K562 (cell line): ENCODE measurements at regions not wholly inside any gene's neighbourhood (a gene's known extent, or its start where the extent isn't known, plus 50 kb on each side); places are given as distances from the start of the nearest gene placed in this dataset.

Experiments
- ATAC-seq: fragments of 200-7000 bp; cut with Tn5 transposase; 3 replicates; pipeline ENCODE4 v1.9.1; 2020; ENCODE audit warnings: moderate library complexity
- BruUV-seq: library from RNA; stranded (reverse); fragments of 400-500 nt; replicated peaks from 2 replicates; lab custom pipeline; 2021; lab: Mats Ljungman, UMichigan
- CTCF ChIA-PET: fragments of 300-600 bp; formaldehyde crosslinking; extraction: SDS; loops from one replicate; lab custom pipeline; 2021; ENCODE audit warnings: low intra/inter-chr PET ratio; lab: Yijun Ruan, JAX
- POLR2A ChIA-PET: fragments of 300-600, 350-650 bp; sonication (Branson Sonifier 250); formaldehyde crosslinking; extraction: SDS; loops from one replicate; lab custom pipeline; 2021; ENCODE audit warnings: antibody characterized with exemption, inconsistent platforms; lab: Yijun Ruan, JAX
- DNase-seq, 4 experiments: peaks; one replicate each; pipeline versions ENCODE4 v3.0.0 to v3.0.0-alpha.2; 2011 to 2018; ENCODE audit warnings: low spot score in 3 of 4, mixed read lengths in 3 of 4; ENCODE audit errors: extremely low read depth in 1 of 4
- FAIRE-seq: peaks from 2 replicates; lab custom pipeline; 2011; peaks lifted over from hg19 to GRCh38; lab: Jason Lieb, UNC
- H2AFZ ChIP-seq: 2 replicates; pipeline ENCODE4 v1.6.0; 2011; ENCODE audit warnings: low read depth, low read length, control low read depth, inconsistent platforms
- H3K27ac ChIP-seq: fragments of 200-600 bp; 3 replicates; pipeline ENCODE4 v1.8.0; 2011; ENCODE audit warnings: low read depth, mild to moderate bottlenecking, control low read depth, inconsistent platforms, low read length, moderate library complexity, mixed read lengths; ENCODE audit errors: extremely low read depth
- H3K27me3 ChIP-seq, 2 experiments: fragments of 300-600 bp in 1 of 2; 2 replicates in 1 of 2; 3 replicates in 1 of 2; pipeline versions ENCODE4 v1.6.0 to v1.8.0; 2011; ENCODE audit warnings: inconsistent platforms in 2 of 2, low read length in 2 of 2, mild to moderate bottlenecking in 1 of 2, mixed read lengths in 1 of 2, moderate library complexity in 1 of 2; ENCODE audit not compliant: control insufficient read depth in 2 of 2, insufficient read depth in 2 of 2
- H3K36me3 ChIP-seq: fragments of 300-600 bp; 3 replicates; pipeline ENCODE4 v1.8.0; 2011; ENCODE audit warnings: mild to moderate bottlenecking, low read length, inconsistent platforms; ENCODE audit not compliant: control insufficient read depth, insufficient read depth
- H3K4me1 ChIP-seq, 2 experiments: fragments of 200-600 bp in 1 of 2; replicated peaks in 1 of 2; 2 replicates in 1 of 2; 3 replicates in 1 of 2; pipeline versions ENCODE4 v1.5.1 to v1.8.0; 2011; ENCODE audit warnings: inconsistent platforms in 2 of 2, low read length in 2 of 2, mild to moderate bottlenecking in 1 of 2, mixed read lengths in 1 of 2, moderate library complexity in 1 of 2; ENCODE audit not compliant: control insufficient read depth in 2 of 2, insufficient read depth in 2 of 2
- H3K4me2 ChIP-seq: 2 replicates; pipeline ENCODE4 v1.6.1; 2011; ENCODE audit warnings: low read length, control low read depth, inconsistent platforms, mixed read lengths; ENCODE audit not compliant: insufficient read depth
- H3K4me3 ChIP-seq: fragments of 200-600 bp; sonication (generic), shearing (Covaris generic); 2 replicates; pipeline ENCODE4 v1.5.1; 2016; ENCODE audit warnings: control low read depth, inconsistent platforms
- H3K79me2 ChIP-seq: fragments of 200-600 bp; 3 replicates; pipeline ENCODE4 v1.8.0; 2011; ENCODE audit warnings: low read length, inconsistent platforms; ENCODE audit not compliant: control insufficient read depth, insufficient read depth
- H3K9ac ChIP-seq, 2 experiments: 2 replicates each; pipeline versions ENCODE4 v1.6.0 to v1.6.1; 2011; ENCODE audit warnings: low read depth in 2 of 2, low read length in 2 of 2, control low read depth in 1 of 2, inconsistent platforms in 1 of 2, mild to moderate bottlenecking in 1 of 2, mixed read lengths in 1 of 2; ENCODE audit not compliant: insufficient read depth in 1 of 2
- H3K9me1 ChIP-seq: one replicate; pipeline ENCODE4 v1.6.0; 2011; ENCODE audit warnings: inconsistent platforms, mild to moderate bottlenecking, low read length, moderate library complexity; ENCODE audit not compliant: control insufficient read depth, insufficient read depth
- H3K9me3 ChIP-seq: replicated peaks from 2 replicates; pipeline ENCODE4 v1.5.1; 2011; ENCODE audit warnings: low read depth, low read length, inconsistent platforms; ENCODE audit not compliant: control insufficient read depth, insufficient read depth
- H4K20me1 ChIP-seq: replicated peaks from 2 replicates; pipeline ENCODE4 v1.6.1; 2011; ENCODE audit warnings: low read length, inconsistent platforms, mixed read lengths; ENCODE audit not compliant: control insufficient read depth, insufficient read depth
- E2F3 ChIP-seq: fragments of 250-450 bp; sonication (Bioruptor Pico); IDR thresholded peaks from 2 replicates; pipeline ENCODE4 v1.4.0; 2020; ENCODE audit warnings: mild to moderate bottlenecking
- EGR1 ChIP-seq: fragments of 450-650 bp; conservative IDR thresholded peaks from 2 replicates; pipeline ENCODE4 v1.6.1; 2017; ENCODE audit warnings: mild to moderate bottlenecking
- HDAC3 ChIP-seq: fragments of 450-650 bp; IDR thresholded peaks from 2 replicates; pipeline ENCODE4 v1.6.1; 2018; ENCODE audit warnings: borderline replicate concordance, mild to moderate bottlenecking, moderate library complexity; ENCODE audit not compliant: partially characterized antibody
- KAT7 ChIP-seq: sonication (generic); formaldehyde crosslinking; IDR thresholded peaks from 2 replicates; pipeline ENCODE4 v1.8.0; 2022; ENCODE audit warnings: missing genetic modification reagents, mild to moderate bottlenecking, borderline replicate concordance
- MEIS2 ChIP-seq: fragments of 450-650 bp; IDR thresholded peaks from 2 replicates; pipeline ENCODE4 v1.6.1; 2014; ENCODE audit warnings: mild to moderate bottlenecking; ENCODE audit not compliant: partially characterized antibody
- MTA2 ChIP-seq: fragments of 450-650 bp; IDR thresholded peaks from 2 replicates; pipeline ENCODE4 v1.6.1; 2016; ENCODE audit warnings: low read depth
- POLR3A ChIP-seq: IDR thresholded peaks from 2 replicates; pipeline ENCODE4 v1.6.1; 2011; ENCODE audit warnings: borderline replicate concordance, mild to moderate bottlenecking, moderate library complexity; ENCODE audit not compliant: insufficient read length, insufficient read depth; ENCODE audit errors: extremely low read depth
- POLR3G ChIP-seq: IDR thresholded peaks from 2 replicates; pipeline ENCODE4 v1.6.1; 2011; ENCODE audit not compliant: insufficient read length, insufficient replicate concordance; ENCODE audit errors: extremely low read depth
- SAFB2 ChIP-seq: fragments of 200-400 bp; formaldehyde crosslinking; IDR thresholded peaks from 2 replicates; pipeline ENCODE4 v1.6.1; 2018; ENCODE audit warnings: borderline replicate concordance, low read length, low read depth, moderate library complexity; ENCODE audit not compliant: severe bottlenecking
- SRSF7 ChIP-seq: fragments of 200-400 bp; formaldehyde crosslinking; optimal IDR thresholded peaks from 2 replicates; pipeline ENCODE3; 2017; ENCODE audit warnings: mild to moderate bottlenecking, low read depth, low read length
- TCF3 ChIP-seq: sonication (generic); formaldehyde crosslinking; IDR thresholded peaks from 2 replicates; pipeline ENCODE4 v1.4.0; 2020; ENCODE audit warnings: mild to moderate bottlenecking, missing genetic modification reagents
- ZNF184 ChIP-seq: sonication (generic); formaldehyde crosslinking; IDR thresholded peaks from 2 replicates; pipeline ENCODE4 v1.5.0; 2020; ENCODE audit warnings: missing genetic modification reagents
- ZNF668 ChIP-seq: fragments of 250-450 bp; sonication (Bioruptor Pico); IDR thresholded peaks from 2 replicates; pipeline ENCODE4 v1.8.0; 2022; ENCODE audit warnings: mild to moderate bottlenecking, inconsistent platforms
- WGBS: fragments of 100-300 bp; shearing (Covaris generic); methylation state at CpG from one replicate; pipeline ENCODE4 v1.1.6; 2016; ENCODE audit warnings: low coverage, mixed read lengths; ENCODE audit not compliant: insufficient coverage; ENCODE audit errors: missing lambda C conversion rate; 5-methylcytosine and 5-hydroxymethylcytosine counted together
- in situ Hi-C: fragments of 300-500 bp; cut with MboI; formaldehyde crosslinking; loops from 4 replicates; pipeline ENCODE4 v1.15.0; 2018; ENCODE audit warnings: inconsistent platforms, mixed read lengths
- intact Hi-C: fragments of 100-400 bp; cut with micrococcal nuclease; formaldehyde crosslinking; loops from 2 replicates; pipeline ENCODE4 v1.14.2; 2022
- TF ChIP-seq, protein P1 (sequence below): fragments of 250-450 bp; sonication (Bioruptor Pico); IDR thresholded peaks from 2 replicates; pipeline ENCODE4 v1.8.0; 2021; ENCODE audit warnings: borderline replicate concordance, mild to moderate bottlenecking, moderate library complexity; ENCODE audit not compliant: poor library complexity, severe bottlenecking
- TF ChIP-seq, protein P2 (sequence below): fragments of 250-450 bp; sonication (Bioruptor Pico); IDR thresholded peaks from 2 replicates; pipeline ENCODE4 v1.4.0; 2020; ENCODE audit warnings: mild to moderate bottlenecking, moderate library complexity

GRCh38 chr5:128673970-128674369 lies 135.9 kb upstream of the FBN2 start:
- POLR2A ChIA-PET = no interaction called here
- intact Hi-C loops = loop anchor here (10.0 kb wide), 1 partner anchor 1109 kb away; no protein-coding TSS in a partner anchor

More at GRCh38 chr5:128673970-128674369, 135.9 kb upstream of the FBN2 start:
- no peak overlapping the region for H2AFZ ChIP-seq
- DNase-seq (no peak), ATAC-seq (no peak), FAIRE-seq (no peak)
- BruUV-seq = no TSS peak
- no peaks in the 10 kb centered on the region for H4K20me1 ChIP-seq
- in situ Hi-C loops = no loop called here
- CTCF ChIA-PET = no interaction called here
- H3K4me2 ChIP-seq = no peak overlapping the region
- no peak overlapping the region for H3K9ac ChIP-seq
- H3K9me1 ChIP-seq = no peaks in the 10 kb centered on the region
- no peaks in the 10 kb centered on the region for H3K27me3 ChIP-seq
- H3K27ac ChIP-seq = no peak overlapping the region
- TF ChIP-seq HDAC3 (no peak), SRSF7 (no peak), TCF3 (CRISPR knock-in tag) (no peak), SAFB2 (no peak), MEIS2 (no peak), ZNF184 (CRISPR knock-in tag) (no peak), POLR3G (no peak), EGR1 (no peak), MTA2 (no peak), KAT7 (CRISPR knock-in tag) (no peak), ZNF668 (CRISPR knock-in tag) (no peak), POLR3A (no peak), E2F3 (CRISPR knock-in tag) (no peak)
- TF ChIP-seq, protein P1, sequence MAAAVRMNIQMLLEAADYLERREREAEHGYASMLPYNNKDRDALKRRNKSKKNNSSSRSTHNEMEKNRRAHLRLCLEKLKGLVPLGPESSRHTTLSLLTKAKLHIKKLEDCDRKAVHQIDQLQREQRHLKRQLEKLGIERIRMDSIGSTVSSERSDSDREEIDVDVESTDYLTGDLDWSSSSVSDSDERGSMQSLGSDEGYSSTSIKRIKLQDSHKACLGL (CRISPR knock-in tag) = no peak
- TF ChIP-seq, protein P2, sequence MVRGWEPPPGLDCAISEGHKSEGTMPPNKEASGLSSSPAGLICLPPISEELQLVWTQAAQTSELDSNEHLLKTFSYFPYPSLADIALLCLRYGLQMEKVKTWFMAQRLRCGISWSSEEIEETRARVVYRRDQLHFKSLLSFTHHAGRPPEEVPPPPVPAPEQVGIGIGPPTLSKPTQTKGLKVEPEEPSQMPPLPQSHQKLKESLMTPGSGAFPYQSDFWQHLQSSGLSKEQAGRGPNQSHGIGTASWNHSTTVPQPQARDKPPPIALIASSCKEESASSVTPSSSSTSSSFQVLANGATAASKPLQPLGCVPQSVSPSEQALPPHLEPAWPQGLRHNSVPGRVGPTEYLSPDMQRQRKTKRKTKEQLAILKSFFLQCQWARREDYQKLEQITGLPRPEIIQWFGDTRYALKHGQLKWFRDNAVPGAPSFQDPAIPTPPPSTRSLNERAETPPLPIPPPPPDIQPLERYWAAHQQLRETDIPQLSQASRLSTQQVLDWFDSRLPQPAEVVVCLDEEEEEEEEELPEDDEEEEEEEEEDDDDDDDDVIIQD (CRISPR knock-in tag) = no peak
- WGBS = 3% methylated on average over 3 of the region's 3 CpGs
- no peak overlapping the region for H3K4me3 ChIP-seq
- H3K9me3 ChIP-seq = no peaks in the 10 kb centered on the region
- no peaks in the 10 kb centered on the region for H3K79me2 ChIP-seq
- no peaks in the 10 kb centered on the region for H3K36me3 ChIP-seq
- H3K4me1 ChIP-seq = no peaks in the 10 kb centered on the region
